Neuron (in vitro differentiated cells): ENCODE measurements at regions not wholly inside any gene's neighbourhood (a gene's known extent, or its start where the extent isn't known, plus 50 kb on each side); places are given as distances from the start of the nearest gene placed in this dataset.

Experiments used
- H2AFZ ChIP-seq: one replicate; pipeline ENCODE4 v1.6.1; 2013; ENCODE audit warnings: low read depth, mild to moderate bottlenecking, inconsistent platforms, low read length, moderate library complexity
- H3K27me3 ChIP-seq: one replicate; pipeline ENCODE4 v1.6.1; 2013; ENCODE audit warnings: low read length; ENCODE audit not compliant: insufficient read depth
- H3K36me3 ChIP-seq: one replicate; pipeline ENCODE4 v1.6.1; 2013; ENCODE audit warnings: low read length; ENCODE audit not compliant: insufficient read depth
- H3K4me1 ChIP-seq: one replicate; pipeline ENCODE4 v1.6.1; 2013; ENCODE audit warnings: low read length; ENCODE audit not compliant: insufficient read depth
- H3K4me3 ChIP-seq: 2 replicates; pipeline ENCODE4 v1.5.1; 2013; ENCODE audit warnings: mild to moderate bottlenecking, low read length, moderate library complexity
- H3K9me3 ChIP-seq: one replicate; pipeline ENCODE4 v1.6.1; 2013; ENCODE audit warnings: low read length

DNA sequence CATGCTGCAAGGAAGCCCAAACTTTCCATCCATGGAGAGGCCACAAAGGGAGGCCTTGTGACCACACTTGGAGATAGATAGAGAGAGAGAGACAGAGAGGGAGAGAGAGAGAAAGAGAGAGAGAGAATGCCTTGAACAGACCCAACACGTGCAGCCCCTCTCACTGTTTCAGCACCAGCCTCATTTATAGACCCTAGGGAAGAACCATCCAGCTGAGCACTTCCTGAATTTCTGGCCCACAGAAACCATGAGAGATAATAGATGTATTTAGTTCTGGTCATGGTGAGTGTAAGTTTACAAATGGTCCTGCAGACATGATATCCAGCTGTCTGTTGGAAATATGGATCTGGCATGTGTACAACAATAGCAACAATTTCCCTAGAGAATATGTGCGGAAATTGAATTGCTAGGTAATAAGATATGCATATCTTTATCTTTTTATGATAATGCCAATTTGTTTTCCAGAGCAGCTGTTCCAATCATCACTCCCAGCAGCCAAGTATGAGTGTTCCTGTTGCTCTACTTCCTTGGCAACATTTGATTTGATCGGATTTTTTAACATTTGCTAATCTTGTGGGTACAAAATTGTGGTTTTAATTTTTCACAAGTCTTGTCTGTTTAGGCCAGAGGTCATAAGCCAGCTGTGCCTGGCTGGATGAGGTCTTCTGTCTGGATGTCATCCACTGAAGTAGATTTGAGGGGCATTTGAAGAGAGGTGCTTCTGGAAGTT lies 217.3 kb upstream of the IL12B start:
- H3K4me3 ChIP-seq: no peak overlapping the region
- no peaks in the 10 kb centered on the region for H3K4me1 ChIP-seq
- no peaks in the 10 kb centered on the region for H3K9me3 ChIP-seq
- H3K27me3 ChIP-seq: no peaks in the 10 kb centered on the region
- no peak overlapping the region for H2AFZ ChIP-seq
- no peaks in the 10 kb centered on the region for H3K36me3 ChIP-seq

- Histone ChIP-seq H3K4me1 (no peaks in the 10 kb centered on the region), H3K36me3 (no peaks in the 10 kb centered on the region), H3K9me3 (no peaks in the 10 kb centered on the region), H3K4me3 (no peak overlapping the region), H3K27me3 (no peaks in the 10 kb centered on the region), H2AFZ (no peak overlapping the region)
Measured at GRCh38 chr5:159548517-159548916, 218.2 kb upstream of the IL12B start.

- H3K36me3 ChIP-seq: no peaks in the 10 kb centered on the region
Measured at GRCh38 chr5:159549046-159549445, 218.8 kb upstream of the IL12B start.

DNA sequence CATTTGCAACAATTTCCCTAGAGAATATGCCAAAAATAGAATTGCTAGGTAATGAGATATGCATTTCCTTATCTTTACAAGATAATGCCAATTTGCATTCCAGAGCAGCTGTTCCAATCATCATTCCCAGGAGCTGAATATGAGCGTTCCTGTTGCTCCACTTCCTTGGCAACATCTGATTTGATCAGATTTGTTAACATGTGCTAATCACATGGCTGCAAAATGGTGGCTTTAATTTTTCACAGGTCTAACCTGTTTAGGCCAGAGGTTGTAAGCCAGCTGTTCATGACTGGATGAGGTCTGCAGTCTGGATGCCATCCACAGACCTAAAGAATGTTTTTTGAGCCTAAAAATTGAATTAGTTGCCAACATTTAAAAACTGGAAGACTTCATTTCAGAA lies 220.7 kb upstream of the IL12B start:
- Histone ChIP-seq H3K36me3 (no peaks in the 10 kb centered on the region), H2AFZ (no peak overlapping the region), H3K4me3 (no peak overlapping the region), H3K9me3 (no peaks in the 10 kb centered on the region), H3K27me3 (no peaks in the 10 kb centered on the region), H3K4me1 (no peaks in the 10 kb centered on the region)

More at GRCh38 chr5:159549046-159549445, 218.8 kb upstream of the IL12B start:
- H2AFZ ChIP-seq: no peak overlapping the region
- H3K27me3 ChIP-seq: no peaks in the 10 kb centered on the region
- no peaks in the 10 kb centered on the region for H3K9me3 ChIP-seq
- H3K4me1 ChIP-seq: no peaks in the 10 kb centered on the region
- H3K4me3 ChIP-seq: no peak overlapping the region

DNA sequence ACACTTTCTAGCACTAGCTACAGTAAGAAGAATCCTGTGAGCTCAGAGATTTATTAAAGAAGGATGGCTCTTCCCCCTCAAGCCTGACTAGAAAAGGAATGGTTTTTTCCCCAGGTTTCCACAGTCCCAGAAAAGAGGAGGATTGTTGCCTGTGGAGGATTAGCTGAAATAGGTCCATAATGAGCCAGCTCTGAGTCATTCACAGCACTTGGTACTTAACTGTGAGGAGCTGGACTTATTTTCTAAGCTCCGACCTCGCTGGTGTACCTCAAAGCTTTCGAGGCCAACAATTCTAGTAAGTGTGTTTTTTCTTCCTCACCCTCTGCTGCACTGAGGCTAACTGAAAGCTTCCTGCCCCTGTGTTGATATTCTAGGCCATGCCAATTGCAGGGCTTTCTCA lies 222.5 kb upstream of the IL12B start:
- no peak overlapping the region for H2AFZ ChIP-seq
- H3K27me3 ChIP-seq: no peaks in the 10 kb centered on the region
- no peaks in the 10 kb centered on the region for H3K36me3 ChIP-seq
- H3K9me3 ChIP-seq: no peaks in the 10 kb centered on the region
- no peak overlapping the region for H3K4me3 ChIP-seq
- H3K4me1 ChIP-seq: no peaks in the 10 kb centered on the region

DNA sequence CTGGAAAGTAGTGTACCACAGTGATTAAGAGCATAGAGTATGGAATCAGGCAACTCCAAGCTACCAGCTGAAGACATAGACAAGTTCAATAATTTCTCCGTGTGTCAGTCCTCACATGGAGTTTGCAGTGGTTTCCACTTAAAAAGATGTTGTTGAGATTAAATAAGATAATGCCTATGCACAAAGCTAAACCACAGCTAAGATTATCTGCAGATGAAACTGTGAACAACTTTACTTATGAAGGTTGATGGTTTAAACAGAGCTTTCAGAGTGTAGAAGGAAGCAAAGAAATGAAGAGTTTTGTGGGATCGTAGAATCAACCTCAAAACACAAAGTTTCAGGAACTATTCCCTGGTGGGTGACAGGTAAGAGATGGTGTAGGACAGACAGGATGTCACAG lies 223.5 kb upstream of the IL12B start:
- Histone ChIP-seq H3K4me1 (no peaks in the 10 kb centered on the region), H3K4me3 (no peak overlapping the region), H2AFZ (no peak overlapping the region), H3K27me3 (no peaks in the 10 kb centered on the region), H3K36me3 (no peaks in the 10 kb centered on the region), H3K9me3 (no peaks in the 10 kb centered on the region)

DNA sequence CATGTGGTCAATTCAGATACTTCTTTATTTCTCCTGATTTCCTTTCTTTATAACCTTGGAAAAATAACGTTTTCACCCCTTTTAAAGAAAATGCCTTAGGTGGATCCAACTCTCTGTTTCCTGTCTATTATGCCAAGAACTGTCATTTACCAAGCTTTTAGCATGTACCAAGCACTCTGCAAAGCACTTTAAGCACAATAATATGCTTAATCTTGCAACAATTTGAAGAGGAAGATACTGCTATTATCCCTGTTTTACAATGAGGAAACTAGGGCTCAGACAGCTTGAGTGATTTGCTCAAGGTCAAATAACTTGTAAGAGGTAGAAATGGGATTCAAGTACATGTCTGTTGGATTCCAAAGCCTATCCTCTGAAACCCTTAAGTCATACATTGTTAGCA lies 224.8 kb upstream of the IL12B start:
- H3K4me3 ChIP-seq: no peak overlapping the region
- H3K36me3 ChIP-seq: no peaks in the 10 kb centered on the region
- H2AFZ ChIP-seq: no peak overlapping the region
- no peaks in the 10 kb centered on the region for H3K27me3 ChIP-seq
- no peaks in the 10 kb centered on the region for H3K4me1 ChIP-seq
- H3K9me3 ChIP-seq: no peaks in the 10 kb centered on the region

- no peaks in the 10 kb centered on the region for H3K27me3 ChIP-seq
- no peak overlapping the region for H3K4me3 ChIP-seq
- no peaks in the 10 kb centered on the region for H3K4me1 ChIP-seq
- H3K9me3 ChIP-seq: no peaks in the 10 kb centered on the region
- no peak overlapping the region for H2AFZ ChIP-seq
- no peaks in the 10 kb centered on the region for H3K36me3 ChIP-seq
Measured at GRCh38 chr5:159559337-159559736, 229.1 kb upstream of the IL12B start.

DNA sequence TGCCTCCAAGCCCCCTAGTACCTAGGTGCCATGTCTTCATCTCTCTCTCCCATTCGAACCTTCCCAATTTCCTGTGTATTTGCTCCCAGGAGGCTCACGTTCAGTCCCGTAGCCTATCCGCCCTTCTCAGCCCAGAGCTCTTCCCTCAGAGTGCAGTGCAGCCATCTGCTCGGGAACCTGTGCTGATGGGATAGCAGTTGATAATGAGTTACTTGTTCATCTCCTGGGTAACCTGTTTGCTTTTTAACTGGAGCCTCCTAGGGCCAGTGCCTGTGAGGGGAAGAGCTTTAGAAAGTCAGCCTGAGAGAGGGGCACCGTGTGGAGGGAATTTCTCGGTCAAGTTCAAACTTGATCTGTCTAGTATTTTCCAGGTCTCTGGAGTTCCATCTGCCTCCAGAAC lies 229.8 kb upstream of the IL12B start:
- Histone ChIP-seq H3K36me3 (no peaks in the 10 kb centered on the region), H3K4me3 (no peak overlapping the region), H3K4me1 (no peaks in the 10 kb centered on the region), H3K27me3 (no peaks in the 10 kb centered on the region), H2AFZ (no peak overlapping the region), H3K9me3 (no peaks in the 10 kb centered on the region)

- Histone ChIP-seq H3K4me1 (no peaks in the 10 kb centered on the region), H2AFZ (no peak overlapping the region), H3K9me3 (no peaks in the 10 kb centered on the region), H3K27me3 (no peaks in the 10 kb centered on the region), H3K4me3 (no peak overlapping the region), H3K36me3 (no peaks in the 10 kb centered on the region)
Measured at GRCh38 chr5:159564031-159564430, 233.7 kb upstream of the IL12B start.

GRCh38 chr5:159566832-159567231 lies 236.5 kb upstream of the IL12B start:
- H3K36me3 ChIP-seq: no peaks in the 10 kb centered on the region
- no peak overlapping the region for H2AFZ ChIP-seq
- H3K4me1 ChIP-seq: no peaks in the 10 kb centered on the region
- no peaks in the 10 kb centered on the region for H3K9me3 ChIP-seq
- H3K4me3 ChIP-seq: no peak overlapping the region
- no peaks in the 10 kb centered on the region for H3K27me3 ChIP-seq

DNA sequence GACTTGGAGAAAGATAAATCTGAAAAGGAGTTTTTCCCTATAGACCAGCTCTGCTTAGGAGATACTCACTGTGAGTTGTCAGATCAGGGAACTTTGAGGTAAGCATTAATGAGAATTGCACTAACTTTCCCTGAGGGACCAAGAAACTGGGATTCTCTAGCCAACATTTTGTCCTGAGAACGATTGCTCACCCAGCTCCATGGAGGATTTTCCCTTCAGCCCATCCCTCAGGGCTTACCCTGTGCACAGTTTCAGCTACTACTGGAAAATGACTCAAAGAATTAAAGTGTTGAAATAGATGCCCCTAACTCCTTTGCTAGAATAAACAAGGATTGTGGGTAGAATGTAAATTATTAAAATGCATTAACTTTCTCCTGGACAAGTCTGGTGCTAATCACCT lies 237.2 kb upstream of the IL12B start:
- Histone ChIP-seq H3K4me1 (no peaks in the 10 kb centered on the region), H3K36me3 (no peaks in the 10 kb centered on the region), H3K27me3 (no peaks in the 10 kb centered on the region), H3K9me3 (no peaks in the 10 kb centered on the region), H2AFZ (no peak overlapping the region), H3K4me3 (no peak overlapping the region)

DNA sequence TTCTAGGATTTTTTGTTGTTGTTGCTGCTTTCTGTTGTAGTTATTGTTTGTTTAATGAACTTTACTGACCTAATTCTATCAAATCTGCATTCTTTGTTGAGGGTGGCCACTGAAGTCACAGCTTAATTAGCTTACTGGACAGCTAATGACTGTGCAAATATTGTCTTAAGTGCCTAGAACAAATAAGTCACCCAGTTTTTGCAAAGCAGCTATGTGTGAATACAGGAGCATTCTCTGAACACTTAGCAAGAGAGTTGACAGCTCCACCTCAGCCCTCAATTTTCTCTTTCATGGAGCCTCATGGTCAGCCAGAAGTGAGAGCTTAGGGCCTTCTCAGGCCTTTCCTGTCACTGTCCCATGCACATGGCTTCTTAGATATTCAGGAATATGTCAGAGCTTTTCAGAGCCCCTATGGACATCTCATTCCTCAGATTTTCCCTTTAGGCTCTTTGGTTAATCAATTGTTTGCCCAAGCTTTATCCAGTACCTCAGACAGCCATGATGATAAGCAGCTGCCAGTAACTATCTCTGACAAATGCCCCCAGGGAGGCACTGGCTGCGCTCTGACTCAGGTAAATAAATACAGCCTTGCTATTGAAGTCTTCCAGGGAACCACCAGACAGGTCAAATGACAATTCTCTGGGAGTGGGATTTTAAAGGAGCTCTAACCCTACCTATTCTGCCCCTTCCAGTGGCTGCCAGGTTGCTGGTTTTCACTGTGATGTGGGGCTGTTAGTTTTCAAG lies 241.4 kb upstream of the IL12B start:
- no peak overlapping the region for H2AFZ ChIP-seq
- no peaks in the 10 kb centered on the region for H3K9me3 ChIP-seq
- no peak overlapping the region for H3K4me3 ChIP-seq
- no peaks in the 10 kb centered on the region for H3K36me3 ChIP-seq
- no peaks in the 10 kb centered on the region for H3K27me3 ChIP-seq
- no peaks in the 10 kb centered on the region for H3K4me1 ChIP-seq
